Thyroid gland (tissue), 4 donors: ENCODE measurements at regions not wholly inside any gene's neighbourhood (a gene's known extent, or its start where the extent isn't known, plus 50 kb on each side); places are given as distances from the start of the nearest gene placed in this dataset.
"Not testable (repeated sequence)": the region's sequence is repeated elsewhere in the genome, so short reads cannot be mapped to it uniquely, and the experiment has no call there.

ENCODE experiments used
- CTCF ChIP-seq, 6 experiments: fragments of 200-600 bp in 3 of 6; fragments of 450-650 bp in 3 of 6; sonication (generic) in 3 of 6; IDR thresholded peaks; one replicate each; pipeline ENCODE4 v1.5.1; 2016 to 2019; ENCODE audit warnings: antibody characterized with exemption in 6 of 6, mild to moderate bottlenecking in 2 of 6, inconsistent platforms in 1 of 6, moderate library complexity in 1 of 6
- POLR2A ChIP-seq, 2 donors: fragments of 450-650 bp; IDR thresholded peaks; one replicate each; pipeline ENCODE4 v1.6.1; 2017; ENCODE audit warnings: antibody characterized with exemption in 2 of 2, mild to moderate bottlenecking in 2 of 2, moderate library complexity in 1 of 2

GRCh38 chr22:11055176-11055575 is 4472.8 kb upstream of the OR11H1 start:
- TF ChIP-seq POLR2A, CTCF (IDR thresholded peaks at IDR 0.05): not testable (repeated sequence)
